IMR-90 (cell line): ENCODE measurements at regions not wholly inside any gene's neighbourhood (a gene's known extent, or its start where the extent isn't known, plus 50 kb on each side); places are given as distances from the start of the nearest gene placed in this dataset.

ENCODE experiments used
- ATAC-seq: fragments of 200-7000 bp; cut with Tn5 transposase; 2 replicates; pipeline ENCODE4 v1.9.1; 2020; ENCODE audit warnings: low read depth, mild to moderate bottlenecking, moderate library complexity
- BruUV-seq: library from RNA; stranded (reverse); fragments of 400-500 nt; replicated peaks from 2 replicates; lab custom pipeline; 2021; lab: Mats Ljungman, UMichigan
- CTCF ChIA-PET: fragments of 300-600 bp; formaldehyde crosslinking; extraction: SDS; loops from one replicate; lab custom pipeline; 2021; ENCODE audit warnings: antibody characterized with exemption; lab: Yijun Ruan, JAX
- POLR2A ChIA-PET: fragments of 300-600 bp; sonication (Branson Sonifier 250); formaldehyde crosslinking; loops from one replicate; lab custom pipeline; 2022; ENCODE audit warnings: antibody characterized with exemption; ENCODE audit not compliant: unreplicated experiment; lab: Charles Lee
- DNase-seq: peaks from one replicate; pipeline ENCODE4 v3.0.0; 2013
- H2AFZ ChIP-seq: replicated peaks from 2 replicates; pipeline ENCODE3; 2013; ENCODE audit warnings: low read length, mild to moderate bottlenecking; ENCODE audit not compliant: poor library complexity
- H2AK5ac ChIP-seq: 2 replicates; pipeline ENCODE4 v1.6.1; 2013; ENCODE audit warnings: low read depth, low read length, inconsistent platforms
- H2AK9ac ChIP-seq: replicated peaks from 2 replicates; pipeline ENCODE3; 2013; ENCODE audit warnings: mild to moderate bottlenecking, low read depth, low read length, moderate library complexity; ENCODE audit not compliant: poor library complexity
- H2BK120ac ChIP-seq: 2 replicates; pipeline ENCODE4 v1.6.1; 2013; ENCODE audit warnings: low read depth, low read length, inconsistent platforms
- H2BK15ac ChIP-seq: 3 replicates; pipeline ENCODE4 v1.6.1; 2013; ENCODE audit warnings: low read depth, low read length, inconsistent platforms
- H2BK20ac ChIP-seq: 2 replicates; pipeline ENCODE4 v1.6.1; 2013; ENCODE audit warnings: low read depth, mild to moderate bottlenecking, inconsistent platforms, low read length, moderate library complexity
- H2BK5ac ChIP-seq: 2 replicates; pipeline ENCODE4 v1.6.1; 2013; ENCODE audit warnings: mild to moderate bottlenecking, low read depth, low read length, inconsistent platforms; ENCODE audit not compliant: poor library complexity, severe bottlenecking
- H3K14ac ChIP-seq: replicated peaks from 2 replicates; pipeline ENCODE4 v1.6.1; 2013; ENCODE audit warnings: low read depth, low read length, inconsistent platforms
- H3K18ac ChIP-seq: 2 replicates; pipeline ENCODE4 v1.6.1; 2013; ENCODE audit warnings: low read depth, low read length, control low read depth
- H3K23ac ChIP-seq: 2 replicates; pipeline ENCODE4 v1.6.1; 2013; ENCODE audit warnings: low read depth, low read length, inconsistent platforms
- H3K27ac ChIP-seq: 2 replicates; pipeline ENCODE4 v1.5.1; 2013; ENCODE audit warnings: mild to moderate bottlenecking, control low read depth, low read length; ENCODE audit not compliant: insufficient read depth
- H3K27me3 ChIP-seq: 2 replicates; pipeline ENCODE4 v1.6.1; 2013; ENCODE audit warnings: low read length; ENCODE audit not compliant: control insufficient read depth, insufficient read depth
- H3K36me3 ChIP-seq: 2 replicates; pipeline ENCODE4 v1.6.1; 2013; ENCODE audit warnings: low read length, mixed read lengths; ENCODE audit not compliant: control insufficient read depth, insufficient read depth
- H3K4ac ChIP-seq: 2 replicates; pipeline ENCODE4 v1.6.1; 2013; ENCODE audit warnings: low read depth, low read length, inconsistent platforms
- H3K4me1 ChIP-seq: 2 replicates; pipeline ENCODE4 v1.6.1; 2013; ENCODE audit warnings: low read length, mixed read lengths; ENCODE audit not compliant: control insufficient read depth, insufficient read depth
- H3K4me2 ChIP-seq: 2 replicates; pipeline ENCODE4 v1.6.1; 2013; ENCODE audit warnings: low read depth, mild to moderate bottlenecking, control low read depth, low read length, moderate library complexity
- H3K4me3 ChIP-seq: 2 replicates; pipeline ENCODE4 v1.5.1; 2013; ENCODE audit warnings: low read depth, mild to moderate bottlenecking, control low read depth, low read length, moderate library complexity; ENCODE audit not compliant: insufficient read depth
- H3K56ac ChIP-seq: 2 replicates; pipeline ENCODE4 v1.6.1; 2013; ENCODE audit warnings: low read length, inconsistent platforms; ENCODE audit not compliant: insufficient read depth; ENCODE audit errors: extremely low read depth
- H3K79me1 ChIP-seq, 2 experiments: 2 replicates each; pipeline ENCODE4 v1.6.1; 2013; ENCODE audit warnings: low read length in 2 of 2, inconsistent platforms in 1 of 2, low read depth in 1 of 2
- H3K9ac ChIP-seq: 2 replicates; pipeline ENCODE4 v1.6.1; 2013; ENCODE audit warnings: low read depth, low read length, control low read depth
- H3K9me1 ChIP-seq: 2 replicates; pipeline ENCODE4 v1.6.1; 2013; ENCODE audit warnings: low read length, inconsistent platforms; ENCODE audit not compliant: insufficient read depth
- H3K9me3 ChIP-seq: 2 replicates; pipeline ENCODE4 v1.6.1; 2013; ENCODE audit warnings: low read length; ENCODE audit not compliant: control insufficient read depth, insufficient read depth
- H4K20me1 ChIP-seq: 2 replicates; pipeline ENCODE4 v1.6.1; 2013; ENCODE audit warnings: low read length, inconsistent platforms; ENCODE audit not compliant: insufficient read depth
- H4K5ac ChIP-seq: 2 replicates; pipeline ENCODE4 v1.6.1; 2013; ENCODE audit warnings: mild to moderate bottlenecking, low read depth, low read length, control low read depth
- H4K8ac ChIP-seq, 2 experiments: 2 replicates each; pipeline ENCODE4 v1.6.1; 2013; ENCODE audit warnings: low read depth in 2 of 2, low read length in 2 of 2, control low read depth in 1 of 2, inconsistent platforms in 1 of 2
- H4K91ac ChIP-seq: 2 replicates; pipeline ENCODE4 v1.6.1; 2013; ENCODE audit warnings: low read depth, low read length, inconsistent platforms; ENCODE audit not compliant: insufficient read depth
- CHD1 ChIP-seq: IDR thresholded peaks from 2 replicates; pipeline ENCODE4 v1.6.1; 2012; ENCODE audit warnings: low read depth, low read length, improper control_type of control experiment
- CTCF ChIP-seq: conservative IDR thresholded peaks from 2 replicates; pipeline ENCODE4 v1.5.1; 2012; ENCODE audit warnings: mild to moderate bottlenecking, low read depth, low read length, improper control_type of control experiment
- ELK1 ChIP-seq: fragments of 150-350 bp; IDR thresholded peaks from 2 replicates; pipeline ENCODE4 v1.6.1; 2016; ENCODE audit warnings: low read depth, mild to moderate bottlenecking, low read length, moderate library complexity, borderline replicate concordance
- FOS ChIP-seq: fragments of 150-350 bp; IDR thresholded peaks from 2 replicates; pipeline ENCODE4 v1.6.1; 2016; ENCODE audit warnings: low read depth, low read length
- MAFK ChIP-seq: IDR thresholded peaks from 2 replicates; pipeline ENCODE4 v1.6.1; 2012; ENCODE audit warnings: low read depth, low read length, improper control_type of control experiment
- MXI1 ChIP-seq: IDR thresholded peaks from 2 replicates; pipeline ENCODE4 v1.6.1; 2012; ENCODE audit warnings: low read depth, mild to moderate bottlenecking, low read length, moderate library complexity, borderline replicate concordance
- NFE2L2 ChIP-seq: fragments of 150-350 bp; IDR thresholded peaks from 2 replicates; pipeline ENCODE4 v1.6.1; 2016; ENCODE audit warnings: low read depth, mild to moderate bottlenecking, low read length
- POLR2A ChIP-seq: IDR thresholded peaks from 2 replicates; pipeline ENCODE4 v1.6.1; 2012; ENCODE audit warnings: mild to moderate bottlenecking, low read depth, low read length
- RAD21 ChIP-seq: IDR thresholded peaks from 2 replicates; pipeline ENCODE4 v1.6.1; 2012; ENCODE audit warnings: low read length, improper control_type of control experiment
- USF2 ChIP-seq: fragments of 150-350 bp; IDR thresholded peaks from 2 replicates; pipeline ENCODE4 v1.6.1; 2017; ENCODE audit warnings: mild to moderate bottlenecking, antibody characterized with exemption, low read length, low read depth
- WGBS, 2 experiments: methylation state at CpG; one replicate each; pipeline versions ENCODE4 v1.1.5 to v1.1.7; 2013; ENCODE audit warnings: missing lambda C conversion rate in 2 of 2; ENCODE audit not compliant: insufficient read length in 1 of 2; ENCODE audit errors: extremely low coverage in 2 of 2; 5-methylcytosine and 5-hydroxymethylcytosine counted together
- dilution Hi-C: fragments of 300-500 bp; cut with HindIII; formaldehyde crosslinking; loops from one replicate; pipeline ENCODE4 v1.14.3; 2018; ENCODE audit warnings: low sequenced_read_pairs; ENCODE audit not compliant: unreplicated experiment
- in situ Hi-C: fragments of 300-500 bp; cut with MboI; formaldehyde crosslinking; loops from 3 replicates; pipeline ENCODE4 v1.14.3; 2019; ENCODE audit warnings: low sequenced_read_pairs, inconsistent platforms, mixed read lengths
- intact Hi-C: fragments of 100-400 bp; cut with micrococcal nuclease; formaldehyde crosslinking; loops from 2 replicates; pipeline ENCODE4 v1.10.0; 2022

- dilution Hi-C loops, result no loop called here
- DNase-seq, result no peak
- BruUV-seq, result no TSS peak
Observed at GRCh38 chr11:29364006-29364405, 652.8 kb downstream of the KCNA4 start.

More at GRCh38 chr11:29364006-29364405, 652.8 kb downstream of the KCNA4 start:
- Histone ChIP-seq H3K4me3 (no peak overlapping the region), H3K4ac (no peak overlapping the region), H2AK9ac (no peak overlapping the region), H3K4me1 (no peaks in the 10 kb centered on the region), H2BK20ac (no peak overlapping the region), H2AFZ (no peak overlapping the region), H3K18ac (no peak overlapping the region), H2BK5ac (no peak overlapping the region), H4K5ac (no peak overlapping the region), H3K56ac (no peak overlapping the region), H3K9ac (no peak overlapping the region), H3K27me3 (peaks cover 2% of the 10 kb centered on the region), H3K4me2 (no peak overlapping the region), H3K79me1 (no peaks in the 10 kb centered on the region), H3K9me3 (no peaks in the 10 kb centered on the region), H3K14ac (no peak overlapping the region), H3K27ac (no peak overlapping the region), H2AK5ac (no peak overlapping the region), H4K91ac (no peak overlapping the region), H3K9me1 (no peaks in the 10 kb centered on the region), H2BK120ac (no peak overlapping the region), H3K36me3 (no peaks in the 10 kb centered on the region), H3K23ac (no peak overlapping the region), H4K20me1 (no peaks in the 10 kb centered on the region), H2BK15ac (no peak overlapping the region), H4K8ac (no peak overlapping the region)
- TF ChIP-seq CHD1 (no peak), ELK1 (no peak), NFE2L2 (no peak), CTCF (no peak), MXI1 (no peak), RAD21 (no peak), USF2 (no peak), POLR2A (no peak), FOS (no peak), MAFK (no peak)
- ATAC-seq, result no peak
- in situ Hi-C loops, result no loop called here
- intact Hi-C loops, result no loop called here
- ChIA-PET POLR2A (no interaction called here), CTCF (no interaction called here)
- WGBS, 2 experiments, result no CpG with 5 or more reads among the region's 2 CpGs
